GM23248 (cell line): ENCODE measurements at regions not wholly inside any gene's neighbourhood (a gene's known extent, or its start where the extent isn't known, plus 50 kb on each side); places are given as distances from the start of the nearest gene placed in this dataset.

Source experiments
- DNase-seq: peaks from one replicate; pipeline ENCODE4 v3.0.0-alpha.2; 2015
- H2AFZ ChIP-seq: fragments of 200-600 bp; sonication (generic); 2 replicates; pipeline ENCODE4 v1.6.1; 2016; ENCODE audit warnings: antibody characterized with exemption
- H3F3A ChIP-seq: fragments of 200-600 bp; sonication (generic); 2 replicates; pipeline ENCODE4 v1.6.1; 2016; ENCODE audit warnings: mild to moderate bottlenecking, antibody characterized with exemption, mixed run types; ENCODE audit not compliant: insufficient read depth
- H3K27ac ChIP-seq: fragments of 200-600 bp; sonication (generic); 2 replicates; pipeline ENCODE4 v1.5.1; 2016; ENCODE audit warnings: mild to moderate bottlenecking
- H3K27me3 ChIP-seq: fragments of 200-600 bp; sonication (generic); replicated peaks from 2 replicates; pipeline ENCODE4 v1.6.1; 2016; ENCODE audit warnings: mild to moderate bottlenecking; ENCODE audit not compliant: insufficient read depth
- H3K36me3 ChIP-seq: fragments of 200-600 bp; sonication (generic); 2 replicates; pipeline ENCODE4 v1.6.1; 2016; ENCODE audit warnings: low read depth, mild to moderate bottlenecking
- H3K4me1 ChIP-seq: fragments of 200-600 bp; sonication (generic); 2 replicates; pipeline ENCODE4 v1.6.1; 2016; ENCODE audit warnings: mild to moderate bottlenecking; ENCODE audit not compliant: insufficient read depth
- H3K4me2 ChIP-seq: fragments of 200-600 bp; sonication (generic); one replicate; pipeline ENCODE4 v1.6.1; 2016; ENCODE audit warnings: mild to moderate bottlenecking; ENCODE audit not compliant: unreplicated experiment
- H3K4me3 ChIP-seq: fragments of 200-600 bp; sonication (generic); 2 replicates; pipeline ENCODE4 v1.5.1; 2016; ENCODE audit warnings: mild to moderate bottlenecking
- H3K79me2 ChIP-seq: fragments of 200-600 bp; sonication (generic); 2 replicates; pipeline ENCODE4 v1.6.1; 2016; ENCODE audit warnings: mild to moderate bottlenecking; ENCODE audit not compliant: insufficient read depth
- H3K9ac ChIP-seq: fragments of 200-600 bp; sonication (generic); 2 replicates; pipeline ENCODE4 v1.6.1; 2016; ENCODE audit warnings: mild to moderate bottlenecking
- H3K9me2 ChIP-seq: fragments of 200-600 bp; sonication (generic); 2 replicates; pipeline ENCODE4 v1.6.1; 2016; ENCODE audit warnings: mixed run types, mild to moderate bottlenecking, moderate library complexity; ENCODE audit not compliant: insufficient read depth
- H3K9me3 ChIP-seq: fragments of 200-600 bp; sonication (generic); one replicate; pipeline ENCODE4 v1.6.1; 2017; ENCODE audit warnings: low read depth
- H4K20me1 ChIP-seq: fragments of 200-600 bp; sonication (generic); 2 replicates; pipeline ENCODE4 v1.6.0; 2016; ENCODE audit not compliant: insufficient read depth
- EZH2 ChIP-seq: fragments of 200-600 bp; sonication (generic); IDR thresholded peaks from 2 replicates; pipeline ENCODE4 v1.6.1; 2018; ENCODE audit warnings: antibody characterized with exemption, mild to moderate bottlenecking; ENCODE audit not compliant: insufficient read depth, poor library complexity, severe bottlenecking
- EZH2phosphoT487 ChIP-seq: fragments of 200-600 bp; sonication (generic); IDR thresholded peaks from 2 replicates; pipeline ENCODE4 v1.6.1; 2018; ENCODE audit warnings: antibody characterized with exemption, moderate library complexity, mild to moderate bottlenecking, low read depth; ENCODE audit not compliant: insufficient read depth
- WGBS, 2 experiments: methylation state at CpG; one replicate each; pipeline ENCODE4 v1.1.6; 2015 to 2017; ENCODE audit warnings: low lambda C conversion rate in 2 of 2, low coverage in 1 of 2; ENCODE audit errors: missing lambda C conversion rate in 2 of 2; 5-methylcytosine and 5-hydroxymethylcytosine counted together
- in situ Hi-C: fragments of 300-500 bp; cut with MboI; formaldehyde crosslinking; loops from 2 replicates; pipeline ENCODE4 v1.15.0; 2020

DNA sequence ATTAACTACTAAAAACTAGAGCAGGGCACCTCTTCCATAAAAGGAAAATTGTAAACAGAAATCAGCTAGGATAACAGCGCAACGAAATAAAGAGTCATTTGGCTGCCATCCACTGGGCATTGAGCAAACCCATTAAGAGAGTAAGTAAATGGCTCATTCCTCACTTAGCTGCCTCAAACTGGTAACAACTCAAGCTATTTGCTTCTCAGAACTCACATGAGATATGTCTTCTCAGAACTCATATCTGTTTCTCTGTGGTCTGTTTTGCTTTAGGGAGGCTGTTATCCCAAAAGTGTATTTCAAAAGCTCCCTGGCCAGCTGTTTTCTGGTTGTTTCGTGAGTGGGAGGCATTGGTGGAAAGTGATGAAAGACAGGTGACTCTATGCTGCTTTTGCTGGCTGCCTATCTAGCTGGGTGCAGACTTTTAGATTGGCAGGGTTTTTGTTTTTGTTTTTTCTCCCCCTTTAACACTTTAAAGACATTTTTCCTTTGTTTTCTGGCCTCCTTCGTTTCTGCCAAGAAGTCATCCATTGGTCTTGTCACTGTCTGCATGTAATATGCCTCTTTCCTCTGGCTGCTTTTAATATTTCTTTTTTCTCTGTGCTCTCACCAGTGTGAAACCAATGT, 269.2 kb upstream of the RGS18 start:
- no peak overlapping the region for H3K4me3 ChIP-seq
- H3K27me3 ChIP-seq, result no peaks in the 10 kb centered on the region
- no peaks in the 10 kb centered on the region for H3K4me1 ChIP-seq
- no peak overlapping the region for H3K27ac ChIP-seq
- TF ChIP-seq EZH2 (no peak), EZH2phosphoT487 (no peak)
- DNase-seq, result no peak
- in situ Hi-C loops, result no loop called here
- H3K9me3 ChIP-seq, result no peaks in the 10 kb centered on the region
- H3K79me2 ChIP-seq, result no peaks in the 10 kb centered on the region
- 5 to 6% methylated on average over 4 of the region's 4 CpGs for WGBS, 2 experiments
- H3K4me2 ChIP-seq, result no peak overlapping the region
- H2AFZ ChIP-seq, result no peak overlapping the region
- H3K36me3 ChIP-seq, result no peaks in the 10 kb centered on the region
- H3F3A ChIP-seq, result no peaks in the 10 kb centered on the region
- no peak overlapping the region for H3K9ac ChIP-seq
- no peaks in the 10 kb centered on the region for H3K9me2 ChIP-seq
- no peaks in the 10 kb centered on the region for H4K20me1 ChIP-seq

DNA sequence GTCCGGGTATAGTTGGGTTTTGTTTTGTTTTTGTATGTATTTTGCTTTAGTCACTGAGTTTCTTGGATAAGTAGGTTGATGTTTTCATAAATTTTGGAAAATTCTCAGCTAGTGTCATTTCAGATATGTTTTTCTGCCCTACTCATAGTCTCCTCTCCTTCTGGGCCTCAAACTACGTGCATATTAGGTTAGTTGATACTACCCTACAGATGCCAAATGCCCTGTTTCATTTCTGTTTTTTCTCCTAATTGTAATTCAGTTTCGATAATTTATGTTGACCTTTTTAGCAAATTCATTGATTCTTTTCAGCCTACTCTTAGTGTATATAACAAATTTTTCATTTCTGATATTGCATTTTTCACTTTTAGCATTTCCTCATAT, 268.6 kb upstream of the RGS18 start:
- Histone ChIP-seq H3K36me3 (no peaks in the 10 kb centered on the region), H2AFZ (no peak overlapping the region), H3K27ac (no peak overlapping the region), H3K9ac (no peak overlapping the region), H3K4me2 (no peak overlapping the region), H3F3A (no peaks in the 10 kb centered on the region), H3K27me3 (no peaks in the 10 kb centered on the region), H3K9me2 (no peaks in the 10 kb centered on the region), H3K4me1 (no peaks in the 10 kb centered on the region), H3K9me3 (no peaks in the 10 kb centered on the region), H3K79me2 (no peaks in the 10 kb centered on the region), H3K4me3 (no peak overlapping the region), H4K20me1 (no peaks in the 10 kb centered on the region)
- WGBS, 2 experiments, result 5 to 7% methylated on average over 3 of the region's 3 CpGs
- in situ Hi-C loops, result no loop called here
- no peak for DNase-seq
- TF ChIP-seq EZH2phosphoT487, result no peak
- no peak for TF ChIP-seq EZH2

DNA sequence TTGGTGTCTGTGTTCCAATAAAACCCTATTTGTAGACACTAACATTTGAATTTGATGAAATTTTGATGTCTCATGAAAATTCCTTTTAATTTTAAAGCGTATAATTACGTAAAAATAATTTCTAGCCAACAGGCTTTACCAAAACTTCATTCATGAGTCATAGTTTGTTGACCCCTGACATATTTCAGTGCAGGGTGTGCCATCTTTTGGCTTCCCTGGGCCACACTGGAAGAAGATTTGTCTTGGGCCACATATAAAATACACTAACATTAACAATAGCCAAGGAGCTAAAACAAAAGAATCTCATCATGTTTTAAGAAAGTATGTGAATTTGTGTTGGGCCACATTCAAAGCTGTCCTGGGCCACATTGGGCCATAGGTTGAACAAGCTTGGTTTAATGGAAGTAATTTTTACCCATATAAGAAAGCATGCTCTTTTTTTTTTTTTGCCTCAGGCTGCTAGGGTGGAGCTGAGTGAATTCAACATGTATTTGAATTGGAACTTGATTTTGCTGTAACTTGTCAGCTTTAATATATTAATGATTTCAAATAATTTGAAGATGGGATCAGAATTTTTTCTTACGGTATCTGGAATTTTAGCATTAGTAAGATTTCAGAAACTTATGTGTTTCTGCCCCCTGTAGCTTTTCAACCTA, 267.7 kb upstream of the RGS18 start:
- DNase-seq, result no peak
- H3K9ac ChIP-seq, result no peak overlapping the region
- TF ChIP-seq EZH2 (no peak), EZH2phosphoT487 (no peak)
- H3K27ac ChIP-seq, result no peak overlapping the region
- no peak overlapping the region for H3K4me2 ChIP-seq
- H3K9me2 ChIP-seq, result no peaks in the 10 kb centered on the region
- H4K20me1 ChIP-seq, result no peaks in the 10 kb centered on the region
- H3K79me2 ChIP-seq, result no peaks in the 10 kb centered on the region
- no peaks in the 10 kb centered on the region for H3K9me3 ChIP-seq
- H3K4me1 ChIP-seq, result no peaks in the 10 kb centered on the region
- 23 to 26% methylated on average over 3 of the region's 3 CpGs for WGBS, 2 experiments
- H2AFZ ChIP-seq, result no peak overlapping the region
- H3F3A ChIP-seq, result no peaks in the 10 kb centered on the region
- in situ Hi-C loops, result no loop called here
- H3K4me3 ChIP-seq, result no peak overlapping the region
- no peaks in the 10 kb centered on the region for H3K36me3 ChIP-seq
- no peaks in the 10 kb centered on the region for H3K27me3 ChIP-seq

DNA sequence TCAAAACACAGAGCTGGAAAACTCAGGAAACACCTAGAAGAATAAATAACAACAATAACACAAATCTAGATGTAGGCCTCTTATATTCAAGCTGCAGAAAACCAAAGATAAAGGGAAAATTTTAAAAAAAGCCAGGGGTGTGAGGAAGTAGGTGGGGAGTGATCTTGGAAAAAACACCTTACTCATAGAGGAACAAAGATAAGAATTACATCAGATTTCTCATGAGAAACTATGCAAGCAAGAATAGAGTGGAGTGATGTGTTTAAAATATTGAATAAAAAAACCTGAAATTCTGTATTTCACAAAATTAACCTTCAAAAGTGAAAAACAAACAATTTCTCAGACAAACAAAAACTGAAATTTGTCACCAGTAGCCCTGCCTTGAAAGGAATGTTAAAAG, 265.5 kb upstream of the RGS18 start:
- TF ChIP-seq EZH2phosphoT487, result no peak
- no peak for TF ChIP-seq EZH2
- H3K4me3 ChIP-seq, result no peak overlapping the region
- no peaks in the 10 kb centered on the region for H3K9me2 ChIP-seq
- H3F3A ChIP-seq, result no peaks in the 10 kb centered on the region
- H3K4me2 ChIP-seq, result no peak overlapping the region
- H2AFZ ChIP-seq, result no peak overlapping the region
- in situ Hi-C loops, result no loop called here
- H3K27me3 ChIP-seq, result no peaks in the 10 kb centered on the region
- no peaks in the 10 kb centered on the region for H3K79me2 ChIP-seq
- H3K36me3 ChIP-seq, result no peaks in the 10 kb centered on the region
- no peak for DNase-seq
- no peaks in the 10 kb centered on the region for H3K4me1 ChIP-seq
- H3K9me3 ChIP-seq, result no peaks in the 10 kb centered on the region
- no peaks in the 10 kb centered on the region for H4K20me1 ChIP-seq
- H3K9ac ChIP-seq, result no peak overlapping the region
- no peak overlapping the region for H3K27ac ChIP-seq

DNA sequence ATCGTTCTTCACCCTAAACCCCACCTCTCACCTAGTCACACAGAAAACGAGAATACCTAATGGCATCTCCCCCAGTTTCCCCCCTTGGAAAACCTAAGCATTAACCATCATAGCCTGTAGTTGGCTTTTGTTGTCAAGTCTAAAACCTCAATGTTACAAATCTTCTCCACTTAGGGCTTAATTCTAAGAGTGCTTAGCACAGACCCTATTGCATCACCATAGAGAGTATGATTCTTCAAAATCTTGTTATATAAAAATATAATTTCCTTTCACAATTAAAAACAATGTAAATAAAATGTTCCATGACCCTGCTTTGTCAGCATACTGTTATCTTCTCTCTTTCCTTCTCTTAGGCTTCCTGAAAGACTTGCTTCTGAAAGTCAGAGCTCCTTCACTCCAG, 263.2 kb upstream of the RGS18 start:
- H3K9me3 ChIP-seq, result no peaks in the 10 kb centered on the region
- H3K9me2 ChIP-seq, result no peaks in the 10 kb centered on the region
- no peak overlapping the region for H3K4me3 ChIP-seq
- H3K4me2 ChIP-seq, result no peak overlapping the region
- no peaks in the 10 kb centered on the region for H3K79me2 ChIP-seq
- WGBS, 2 experiments, result 11 to 13% methylated on average over 2 of the region's 2 CpGs
- H3K27ac ChIP-seq, result no peak overlapping the region
- no peaks in the 10 kb centered on the region for H3K36me3 ChIP-seq
- H4K20me1 ChIP-seq, result no peaks in the 10 kb centered on the region
- no peak overlapping the region for H3K9ac ChIP-seq
- H2AFZ ChIP-seq, result no peak overlapping the region
- no peaks in the 10 kb centered on the region for H3F3A ChIP-seq
- TF ChIP-seq EZH2, result no peak
- no peak for TF ChIP-seq EZH2phosphoT487
- DNase-seq, result no peak
- no peaks in the 10 kb centered on the region for H3K4me1 ChIP-seq
- H3K27me3 ChIP-seq, result no peaks in the 10 kb centered on the region
- in situ Hi-C loops, result no loop called here
